Uterus (tissue), 2 donors: ENCODE measurements at regions not wholly inside any gene's neighbourhood (a gene's known extent, or its start where the extent isn't known, plus 50 kb on each side); places are given as distances from the start of the nearest gene placed in this dataset.

Experiments
- POLR2A ChIP-seq, 2 donors: fragments of 450-650 bp; IDR thresholded peaks; one replicate each; pipeline ENCODE4 v1.6.1; 2016; ENCODE audit warnings: antibody characterized with exemption in 2 of 2, mild to moderate bottlenecking in 1 of 2, moderate library complexity in 1 of 2
- TF ChIP-seq, protein P1 (sequence below), 4 experiments: fragments of 200-600 bp in 2 of 4; fragments of 450-650 bp in 2 of 4; sonication (generic) in 2 of 4; IDR thresholded peaks; one replicate each; pipeline ENCODE4 v1.5.1; 2016 to 2019; ENCODE audit warnings: antibody characterized with exemption in 4 of 4, mild to moderate bottlenecking in 2 of 4, moderate library complexity in 1 of 4

GRCh38 chr1:101299710-101300109, 62.9 kb downstream of the S1PR1 start:
- TF ChIP-seq, protein P1, sequence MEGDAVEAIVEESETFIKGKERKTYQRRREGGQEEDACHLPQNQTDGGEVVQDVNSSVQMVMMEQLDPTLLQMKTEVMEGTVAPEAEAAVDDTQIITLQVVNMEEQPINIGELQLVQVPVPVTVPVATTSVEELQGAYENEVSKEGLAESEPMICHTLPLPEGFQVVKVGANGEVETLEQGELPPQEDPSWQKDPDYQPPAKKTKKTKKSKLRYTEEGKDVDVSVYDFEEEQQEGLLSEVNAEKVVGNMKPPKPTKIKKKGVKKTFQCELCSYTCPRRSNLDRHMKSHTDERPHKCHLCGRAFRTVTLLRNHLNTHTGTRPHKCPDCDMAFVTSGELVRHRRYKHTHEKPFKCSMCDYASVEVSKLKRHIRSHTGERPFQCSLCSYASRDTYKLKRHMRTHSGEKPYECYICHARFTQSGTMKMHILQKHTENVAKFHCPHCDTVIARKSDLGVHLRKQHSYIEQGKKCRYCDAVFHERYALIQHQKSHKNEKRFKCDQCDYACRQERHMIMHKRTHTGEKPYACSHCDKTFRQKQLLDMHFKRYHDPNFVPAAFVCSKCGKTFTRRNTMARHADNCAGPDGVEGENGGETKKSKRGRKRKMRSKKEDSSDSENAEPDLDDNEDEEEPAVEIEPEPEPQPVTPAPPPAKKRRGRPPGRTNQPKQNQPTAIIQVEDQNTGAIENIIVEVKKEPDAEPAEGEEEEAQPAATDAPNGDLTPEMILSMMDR (IDR thresholded peaks at IDR 0.05) = no peak
- no peak for TF ChIP-seq POLR2A (IDR thresholded peaks at IDR 0.05)
